H1 (cell line): ENCODE measurements at regions not wholly inside any gene's neighbourhood (a gene's known extent, or its start where the extent isn't known, plus 50 kb on each side); places are given as distances from the start of the nearest gene placed in this dataset.

Experiments
- CTCF ChIA-PET: fragments of 300-600 bp; sonication (Branson Sonifier 250); formaldehyde crosslinking; loops from one replicate; lab custom pipeline; 2021; ENCODE audit not compliant: partially characterized antibody; lab: Charles Lee
- POLR2A ChIA-PET: fragments of 300-600 bp; sonication (Branson Sonifier 250); formaldehyde crosslinking; loops from one replicate; lab custom pipeline; 2021; ENCODE audit warnings: inconsistent platforms; ENCODE audit not compliant: partially characterized antibody; lab: Charles Lee
- DNase-seq, 2 experiments: peaks; one replicate each; pipeline versions ENCODE4 v3.0.0 to v3.0.0-alpha.2; 2010 to 2022; ENCODE audit warnings: low spot score in 2 of 2, low read depth in 1 of 2, mixed read lengths in 1 of 2
- FAIRE-seq: peaks from 2 replicates; lab custom pipeline; 2011; peaks lifted over from hg19 to GRCh38; lab: Jason Lieb, UNC
- H2AFZ ChIP-seq: 2 replicates; pipeline ENCODE4 v1.8.1; 2012; ENCODE audit warnings: low read length, inconsistent platforms
- H2AK5ac ChIP-seq: 2 replicates; pipeline ENCODE4 v1.6.1; 2013; ENCODE audit warnings: low read depth, low read length
- H2BK120ac ChIP-seq: replicated peaks from 2 replicates; pipeline ENCODE3; 2013; ENCODE audit warnings: low read depth, low read length, inconsistent platforms
- H2BK12ac ChIP-seq: 2 replicates; pipeline ENCODE4 v1.6.1; 2013; ENCODE audit warnings: low read depth, low read length
- H2BK15ac ChIP-seq: 2 replicates; pipeline ENCODE4 v1.6.1; 2013; ENCODE audit warnings: low read length
- H2BK20ac ChIP-seq: 2 replicates; pipeline ENCODE4 v1.6.1; 2013; ENCODE audit warnings: low read length
- H2BK5ac ChIP-seq: 2 replicates; pipeline ENCODE4 v1.6.1; 2013; ENCODE audit warnings: low read depth, low read length
- H3K14ac ChIP-seq: 2 replicates; pipeline ENCODE4 v1.6.1; 2013; ENCODE audit warnings: inconsistent platforms; ENCODE audit not compliant: insufficient read length
- H3K18ac ChIP-seq: 2 replicates; pipeline ENCODE4 v1.6.1; 2013; ENCODE audit warnings: low read length; ENCODE audit errors: extremely low read depth
- H3K23ac ChIP-seq: 2 replicates; pipeline ENCODE4 v1.6.1; 2013; ENCODE audit warnings: inconsistent platforms; ENCODE audit not compliant: insufficient read length
- H3K23me2 ChIP-seq: 2 replicates; pipeline ENCODE4 v1.6.1; 2013; ENCODE audit warnings: low read depth, low read length
- H3K27ac ChIP-seq: 2 replicates; pipeline ENCODE4 v1.6.1; 2011; ENCODE audit warnings: low read depth, low read length, inconsistent platforms
- H3K27me3 ChIP-seq, 4 experiments: replicated peaks in 1 of 4; 1 replicate in 1 of 4; 2 replicates in 3 of 4; pipeline versions ENCODE4 v1.6.1 to v1.8.1; 2011 to 2013; ENCODE audit warnings: low read length in 3 of 4, mild to moderate bottlenecking in 3 of 4, inconsistent platforms in 2 of 4, mixed read lengths in 2 of 4, moderate library complexity in 1 of 4; ENCODE audit not compliant: control insufficient read depth in 3 of 4, insufficient read depth in 3 of 4; ENCODE audit errors: extremely low read depth in 1 of 4
- H3K36me3 ChIP-seq, 4 experiments: 2 replicates each; pipeline versions ENCODE4 v1.6.1 to v1.8.1; 2011 to 2013; ENCODE audit warnings: mild to moderate bottlenecking in 4 of 4, low read length in 3 of 4, moderate library complexity in 2 of 4, control low read depth in 1 of 4, inconsistent platforms in 1 of 4; ENCODE audit not compliant: insufficient read depth in 4 of 4, control insufficient read depth in 2 of 4
- H3K4ac ChIP-seq: replicated peaks from 2 replicates; pipeline ENCODE3; 2013; ENCODE audit warnings: low read length, low read depth, mixed read lengths, inconsistent platforms; ENCODE audit not compliant: insufficient read length
- H3K4me1 ChIP-seq, 4 experiments: replicated peaks in 1 of 4; 1 replicate in 1 of 4; 2 replicates in 3 of 4; pipeline versions ENCODE4 v1.6.1 to v1.8.1; 2011 to 2013; ENCODE audit warnings: low read length in 3 of 4, inconsistent platforms in 2 of 4, mixed read lengths in 1 of 4; ENCODE audit not compliant: insufficient read depth in 4 of 4, control insufficient read depth in 3 of 4
- H3K4me2 ChIP-seq, 2 experiments: 2 replicates each; pipeline versions ENCODE4 v1.6.1 to v1.8.1; 2011 to 2013; ENCODE audit warnings: low read depth in 2 of 2, low read length in 2 of 2, control low read depth in 1 of 2, inconsistent platforms in 1 of 2, mild to moderate bottlenecking in 1 of 2; ENCODE audit not compliant: insufficient read depth in 1 of 2
- H3K4me3 ChIP-seq, 4 experiments: fragments of 200-600, 300-600 bp in 1 of 4; sonication (generic), shearing (Covaris generic), sonication (Bioruptor Twin) in 1 of 4; 2 replicates each; pipeline versions ENCODE4 v1.5.1 to v1.8.1; 2011 to 2016; ENCODE audit warnings: low read length in 4 of 4, low read depth in 3 of 4, control low read depth in 2 of 4, inconsistent platforms in 2 of 4, mild to moderate bottlenecking in 2 of 4, mixed read lengths in 1 of 4, moderate library complexity in 1 of 4; ENCODE audit not compliant: insufficient read depth in 2 of 4; ENCODE audit errors: extremely low read depth in 1 of 4
- H3K56ac ChIP-seq: replicated peaks from 2 replicates; pipeline ENCODE3; 2013; ENCODE audit warnings: low read depth, mild to moderate bottlenecking, mixed read lengths, low read length, inconsistent platforms; ENCODE audit not compliant: insufficient read length
- H3K79me1 ChIP-seq: 2 replicates; pipeline ENCODE4 v1.6.1; 2013; ENCODE audit warnings: low read depth, low read length, control low read depth
- H3K79me2 ChIP-seq, 2 experiments: 2 replicates each; pipeline versions ENCODE4 v1.6.1 to v1.8.1; 2012 to 2013; ENCODE audit warnings: low read length in 2 of 2, mild to moderate bottlenecking in 2 of 2, inconsistent platforms in 1 of 2; ENCODE audit not compliant: insufficient read depth in 2 of 2, control insufficient read depth in 1 of 2
- H3K9ac ChIP-seq, 4 experiments: replicated peaks in 1 of 4; 1 replicate in 1 of 4; 2 replicates in 3 of 4; pipeline versions ENCODE4 v1.6.1 to v1.8.1; 2011 to 2013; ENCODE audit warnings: low read depth in 3 of 4, low read length in 3 of 4, control low read depth in 2 of 4, mild to moderate bottlenecking in 2 of 4, moderate library complexity in 2 of 4, inconsistent platforms in 1 of 4; ENCODE audit errors: extremely low read depth in 1 of 4
- H3K9me3 ChIP-seq, 2 experiments: 2 replicates each; pipeline versions ENCODE4 v1.6.1 to v1.8.1; 2012 to 2013; ENCODE audit warnings: mild to moderate bottlenecking in 2 of 2, moderate library complexity in 2 of 2, control low read depth in 1 of 2, inconsistent platforms in 1 of 2, low read depth in 1 of 2, low read length in 1 of 2, mixed read lengths in 1 of 2; ENCODE audit not compliant: insufficient read depth in 2 of 2
- H4K20me1 ChIP-seq, 2 experiments: replicated peaks in 1 of 2; 2 replicates each; pipeline versions ENCODE3 to v1.8.1; 2011 to 2013; ENCODE audit warnings: inconsistent platforms in 2 of 2, low read length in 2 of 2, mild to moderate bottlenecking in 1 of 2; ENCODE audit not compliant: insufficient read depth in 2 of 2, control insufficient read depth in 1 of 2
- H4K5ac ChIP-seq: 2 replicates; pipeline ENCODE4 v1.6.1; 2013; ENCODE audit warnings: low read length, low read depth, mixed read lengths, inconsistent platforms; ENCODE audit not compliant: insufficient read length
- H4K8ac ChIP-seq: 2 replicates; pipeline ENCODE4 v1.8.0; 2013; ENCODE audit warnings: mild to moderate bottlenecking, moderate library complexity, low read length, inconsistent platforms; ENCODE audit not compliant: insufficient read depth; ENCODE audit errors: extremely low read depth
- H4K91ac ChIP-seq: replicated peaks from 2 replicates; pipeline ENCODE3; 2013; ENCODE audit warnings: low read length, mixed read lengths, inconsistent platforms; ENCODE audit not compliant: insufficient read length
- ATF2 ChIP-seq: IDR thresholded peaks from 2 replicates; pipeline ENCODE4 v1.6.1; 2012; ENCODE audit warnings: low read length, inconsistent platforms
- CTCF ChIP-seq, 3 experiments: IDR thresholded peaks; 1 replicate in 2 of 3; 2 replicates in 1 of 3; pipeline versions ENCODE4 v1.5.1 to v1.6.1; 2011; ENCODE audit warnings: low read length in 3 of 3, mild to moderate bottlenecking in 3 of 3, inconsistent platforms in 2 of 3, low read depth in 1 of 3, moderate library complexity in 1 of 3; ENCODE audit not compliant: insufficient read depth in 1 of 3; ENCODE audit errors: control extremely low read depth in 1 of 3
- EGR1 ChIP-seq: IDR thresholded peaks from 2 replicates; pipeline ENCODE4 v1.6.1; 2011; ENCODE audit warnings: low read depth, low read length, borderline replicate concordance
- EZH2 ChIP-seq: fragments of 200-600 bp; sonication (generic); IDR thresholded peaks from 2 replicates; pipeline ENCODE4 v1.7.1; 2012; ENCODE audit warnings: low read depth, mild to moderate bottlenecking, moderate library complexity, low read length, inconsistent platforms; ENCODE audit not compliant: severe bottlenecking
- KDM5A ChIP-seq: fragments of 200-600 bp; IDR thresholded peaks from 2 replicates; pipeline ENCODE4 v1.7.1; 2012; ENCODE audit warnings: mild to moderate bottlenecking, low read length, inconsistent platforms, mixed read lengths
- PHF8 ChIP-seq: fragments of 200-600 bp; sonication (generic); conservative IDR thresholded peaks from 2 replicates; pipeline ENCODE4 v1.7.1; 2012; ENCODE audit warnings: low read depth, mild to moderate bottlenecking, inconsistent platforms, low read length, moderate library complexity
- RXRA ChIP-seq: IDR thresholded peaks from 2 replicates; pipeline ENCODE4 v1.6.1; 2011; ENCODE audit warnings: low read depth, mild to moderate bottlenecking, low read length, moderate library complexity; ENCODE audit not compliant: insufficient read depth
- SP2 ChIP-seq: IDR thresholded peaks from 2 replicates; pipeline ENCODE4 v1.6.1; 2012; ENCODE audit warnings: mild to moderate bottlenecking, low read length, inconsistent platforms
- SUZ12 ChIP-seq: fragments of 200-600 bp; sonication (generic); IDR thresholded peaks from 2 replicates; pipeline ENCODE4 v1.6.1; 2012; ENCODE audit warnings: mild to moderate bottlenecking, inconsistent platforms, low read length, moderate library complexity, mixed read lengths
- TBP ChIP-seq: IDR thresholded peaks from 2 replicates; pipeline ENCODE4 v1.6.1; 2011; ENCODE audit warnings: low read depth, low read length, improper control_type of control experiment
- WGBS, 2 experiments: shearing (Covaris generic) in 1 of 2; methylation state at CpG; one replicate each; pipeline versions ENCODE4 v1.1.6 to v1.1.7; 2013 to 2015; ENCODE audit warnings: low lambda C conversion rate in 2 of 2, mixed read lengths in 2 of 2, inconsistent platforms in 1 of 2, low coverage in 1 of 2, missing lambda C conversion rate in 1 of 2; ENCODE audit not compliant: insufficient replicate concordance in 2 of 2, insufficient coverage in 1 of 2, insufficient read length in 1 of 2; ENCODE audit errors: extremely low coverage in 1 of 2, missing lambda C conversion rate in 1 of 2; 5-methylcytosine and 5-hydroxymethylcytosine counted together

GRCh38 chr4:84384801-84385200, 114.3 kb downstream of the NKX6-1 start:
- FAIRE-seq (no peak), DNase-seq (no peak)
- H3K9me3 ChIP-seq = no peaks in the 10 kb centered on the region
- H2AK5ac ChIP-seq = no peak overlapping the region
- no peak overlapping the region for H3K18ac ChIP-seq
- no peaks in the 10 kb centered on the region for H3K23me2 ChIP-seq
- no peak overlapping the region for H3K56ac ChIP-seq
- no peaks in the 10 kb centered on the region for H4K20me1 ChIP-seq
- no peaks in the 10 kb centered on the region; a peak in 1 of 4 replicates for H3K79me2 ChIP-seq
- 36% methylated on average over 1 of the region's 1 CpG; no CpG with 5 or more reads in 1 of the 2 experiments for WGBS, 2 experiments
- peak overlapping the region; percentile 13 to 22; a peak in 1 of 4 replicates for H3K4me2 ChIP-seq
- H3K4me3 ChIP-seq = no peak overlapping the region
- no peak overlapping the region for H2AFZ ChIP-seq
- no peak overlapping the region for H2BK120ac ChIP-seq
- H3K4me1 ChIP-seq = peaks cover 4 to 20% (median 15%) of the 10 kb centered on the region in 4 experiments; a peak in 6 of 7 replicates
- ChIA-PET POLR2A (no interaction called here), CTCF (interaction anchor here (0.9 to 1.9 kb wide), 2 partner anchors 11 to 67 kb away, joined by 3 to 5 read pairs; no protein-coding TSS in a partner anchor)
- no peak overlapping the region for H3K9ac ChIP-seq
- peaks cover 0 to 7% (median 6%) of the 10 kb centered on the region in 4 experiments; a peak in 6 of 7 replicates for H3K27me3 ChIP-seq
- H3K36me3 ChIP-seq = no peaks in the 10 kb centered on the region
- H2BK20ac ChIP-seq = no peak overlapping the region
- H3K14ac ChIP-seq = no peak overlapping the region
- no peak overlapping the region for H2BK5ac ChIP-seq
- no peak overlapping the region for H4K5ac ChIP-seq
- H3K79me1 ChIP-seq = no peaks in the 10 kb centered on the region
- no peak overlapping the region for H2BK15ac ChIP-seq
- H4K91ac ChIP-seq = no peak overlapping the region
- no peak overlapping the region for H4K8ac ChIP-seq
- H2BK12ac ChIP-seq = no peak overlapping the region
- H3K27ac ChIP-seq = no peak overlapping the region
- no peak overlapping the region for H3K23ac ChIP-seq
- H3K4ac ChIP-seq = no peak overlapping the region
- TF ChIP-seq RXRA = no peak
- TF ChIP-seq EZH2 = no peak
- TF ChIP-seq SP2 = no peak
- no peak for TF ChIP-seq SUZ12
- no peak for TF ChIP-seq KDM5A
- TF ChIP-seq PHF8 = no peak
- TF ChIP-seq TBP = no peak
- no peak for TF ChIP-seq ATF2
- TF ChIP-seq EGR1 = no peak
- TF ChIP-seq CTCF (IDR thresholded peaks at IDR 0.05; ENCODE audit: control extremely low read depth in 1 of 3, insufficient read depth in 1 of 3, low read depth in 1 of 3, low read length in 3 of 3) = no peak
